ENCODE measurements at regions not wholly inside any gene's neighbourhood (a gene's known extent, or its start where the extent isn't known, plus 50 kb on each side); places are given as distances from the start of the nearest gene placed in this dataset.

DNA sequence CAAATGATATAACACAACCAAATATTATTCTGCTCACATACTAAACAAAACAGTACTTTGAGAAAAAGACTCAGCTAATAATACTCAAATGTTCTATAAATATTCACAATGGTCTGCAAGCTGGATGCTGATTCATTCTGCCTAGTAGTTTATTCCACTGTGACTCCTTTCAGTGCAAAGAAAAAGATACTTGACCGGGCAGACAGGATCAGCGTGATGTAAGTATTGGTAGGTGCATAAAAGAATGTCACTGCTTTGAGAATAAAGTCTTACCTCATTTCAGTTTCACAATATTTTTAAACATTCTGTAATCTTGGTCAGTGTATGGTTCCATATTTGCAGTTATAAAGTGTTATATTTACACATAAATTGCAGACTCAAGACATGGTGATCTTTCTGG lies 223.0 kb upstream of the NUDT12 start:
- H2AK5ac ChIP-seq (ENCODE audit: insufficient read length, low read length) = no peak overlapping the region
- H3K36me3 Mint-ChIP-seq (ENCODE audit: insufficient read depth in 1 of 3, low read depth in 3 of 3) = peaks cover 3 to 16% (median 14%) of the 10 kb centered on the region in 3 experiments; a peak in 6 of 7 replicates
- WGBS (ENCODE audit: extremely low coverage, insufficient read length, low lambda C conversion rate) = no CpG with 5 or more reads among the region's 2 CpGs
- no peak overlapping the region for H3K14ac ChIP-seq (ENCODE audit: insufficient read depth, low read length)
- H3K9me3 ChIP-seq (ENCODE audit: control insufficient read depth, low read depth, low read length) = no peaks in the 10 kb centered on the region
- H3K4me3 Mint-ChIP-seq = no peak overlapping the region
- no peak overlapping the region for H2BK15ac ChIP-seq (ENCODE audit: low read depth, low read length)
- no peak overlapping the region for H3K4ac ChIP-seq (ENCODE audit: low read depth, low read length)
- H3K18ac ChIP-seq (ENCODE audit: insufficient read length, low read depth, low read length) = no peak overlapping the region
- TF ChIP-seq, protein P1, sequence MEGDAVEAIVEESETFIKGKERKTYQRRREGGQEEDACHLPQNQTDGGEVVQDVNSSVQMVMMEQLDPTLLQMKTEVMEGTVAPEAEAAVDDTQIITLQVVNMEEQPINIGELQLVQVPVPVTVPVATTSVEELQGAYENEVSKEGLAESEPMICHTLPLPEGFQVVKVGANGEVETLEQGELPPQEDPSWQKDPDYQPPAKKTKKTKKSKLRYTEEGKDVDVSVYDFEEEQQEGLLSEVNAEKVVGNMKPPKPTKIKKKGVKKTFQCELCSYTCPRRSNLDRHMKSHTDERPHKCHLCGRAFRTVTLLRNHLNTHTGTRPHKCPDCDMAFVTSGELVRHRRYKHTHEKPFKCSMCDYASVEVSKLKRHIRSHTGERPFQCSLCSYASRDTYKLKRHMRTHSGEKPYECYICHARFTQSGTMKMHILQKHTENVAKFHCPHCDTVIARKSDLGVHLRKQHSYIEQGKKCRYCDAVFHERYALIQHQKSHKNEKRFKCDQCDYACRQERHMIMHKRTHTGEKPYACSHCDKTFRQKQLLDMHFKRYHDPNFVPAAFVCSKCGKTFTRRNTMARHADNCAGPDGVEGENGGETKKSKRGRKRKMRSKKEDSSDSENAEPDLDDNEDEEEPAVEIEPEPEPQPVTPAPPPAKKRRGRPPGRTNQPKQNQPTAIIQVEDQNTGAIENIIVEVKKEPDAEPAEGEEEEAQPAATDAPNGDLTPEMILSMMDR (conservative IDR thresholded peaks at IDR 0.05) = no peak
- H3T11ph ChIP-seq (ENCODE audit: low read length) = no peak overlapping the region
- H4K91ac ChIP-seq (ENCODE audit: insufficient read length, low read depth, low read length) = no peak overlapping the region
- H3K4me1 ChIP-seq (ENCODE audit: insufficient read depth, low read length) = no peaks in the 10 kb centered on the region
- no peaks in the 10 kb centered on the region for H3K79me2 ChIP-seq (ENCODE audit: insufficient read depth, low read length)
- H3K9me3 Mint-ChIP-seq = peaks cover 14% of the 10 kb centered on the region in 2 experiments
- no peaks in the 10 kb centered on the region for H3K27me3 ChIP-seq (ENCODE audit: insufficient read depth, low read length)
- H3K23me2 ChIP-seq (ENCODE audit: insufficient read length, low read depth, low read length, poor library complexity, severe bottlenecking) = no peaks in the 10 kb centered on the region
- no peak overlapping the region for H3K4me2 ChIP-seq (ENCODE audit: insufficient read depth, insufficient read length, low read length)
- no peak overlapping the region for H3K9ac ChIP-seq (ENCODE audit: extremely low read depth, insufficient read length, low read length)
- H4K5ac ChIP-seq (ENCODE audit: insufficient read length, low read depth, low read length) = no peak overlapping the region
- H3K79me1 ChIP-seq (ENCODE audit: insufficient read depth, low read depth, low read length, poor library complexity, severe bottlenecking) = no peaks in the 10 kb centered on the region
- H3K27ac Mint-ChIP-seq = no peak overlapping the region
- H2BK5ac ChIP-seq (ENCODE audit: insufficient read length, low read length) = no peak overlapping the region
- H3K4me1 Mint-ChIP-seq = no peaks in the 10 kb centered on the region
- no peaks in the 10 kb centered on the region for H4K20me1 ChIP-seq (ENCODE audit: control insufficient read depth, insufficient read depth, insufficient read length)
- no peak overlapping the region for H4K8ac ChIP-seq (replicated peaks; ENCODE audit: insufficient read length, low read depth, low read length)
- H3K27ac ChIP-seq (ENCODE audit: insufficient read length, low read depth, low read length) = no peak overlapping the region
- DNase-seq = no peak
- no peaks in the 10 kb centered on the region for H3K27me3 Mint-ChIP-seq (ENCODE audit: low read depth)
- no peak overlapping the region for H2BK20ac ChIP-seq (ENCODE audit: low read depth, low read length, poor library complexity, severe bottlenecking)
- no peak overlapping the region for H2BK120ac ChIP-seq (ENCODE audit: low read depth, low read length, poor library complexity, severe bottlenecking)
- H2AFZ ChIP-seq (ENCODE audit: low read length) = no peak overlapping the region
- H2BK12ac ChIP-seq (ENCODE audit: insufficient read length, low read depth, low read length) = no peak overlapping the region
- no peak overlapping the region for H3K23ac ChIP-seq (ENCODE audit: insufficient read length, low read depth, low read length)
- no peak overlapping the region for H3K56ac ChIP-seq (ENCODE audit: insufficient read length, low read depth, low read length)
